ENCODE measurements at regions not wholly inside any gene's neighbourhood (a gene's known extent, or its start where the extent isn't known, plus 50 kb on each side); places are given as distances from the start of the nearest gene placed in this dataset.

DNA sequence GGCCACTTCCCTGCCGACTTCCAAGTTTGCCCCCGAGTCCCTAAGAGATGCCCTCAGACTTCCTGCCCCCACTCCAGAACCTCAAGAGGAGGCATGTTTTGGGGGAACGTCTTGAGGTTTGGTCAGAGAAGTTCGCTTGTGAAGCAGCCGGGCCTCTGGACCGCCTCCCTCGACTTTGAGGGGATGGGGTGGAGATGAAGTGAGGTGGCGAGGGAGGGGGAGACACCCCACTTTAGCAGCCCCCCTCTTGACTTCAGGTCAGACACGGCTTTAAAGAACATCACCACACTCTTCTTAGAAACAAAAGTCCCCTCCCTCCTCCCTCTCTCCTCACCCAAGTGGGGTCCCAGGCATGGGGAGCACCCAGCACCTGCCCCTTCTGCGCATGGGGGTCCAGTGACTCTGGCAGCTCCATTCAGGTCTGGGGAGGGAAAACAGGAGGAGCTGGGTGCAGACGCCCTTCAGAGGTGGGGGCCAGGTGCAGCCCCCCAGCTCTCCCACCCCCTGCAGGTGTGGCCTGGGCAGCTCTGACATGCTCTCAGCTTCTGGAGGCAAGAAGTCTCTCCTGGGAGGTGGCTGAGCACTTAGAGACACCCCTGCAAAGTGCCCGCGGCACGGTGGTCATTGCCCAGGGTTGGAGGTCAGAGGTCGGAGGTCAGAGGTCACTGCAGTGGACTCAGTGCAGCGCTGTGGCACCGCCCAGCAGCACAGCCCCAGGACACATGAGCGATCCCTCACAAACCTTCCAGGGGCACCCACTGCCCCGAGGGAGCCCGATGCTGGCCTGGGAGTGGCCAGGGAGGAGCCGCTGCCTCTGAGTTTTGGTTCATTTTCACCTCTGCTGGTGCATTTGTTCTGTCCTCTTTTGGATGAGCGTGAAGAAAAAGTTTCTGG, 108.8 kb downstream of the CPZ start:
- TF ChIP-seq, protein P1, sequence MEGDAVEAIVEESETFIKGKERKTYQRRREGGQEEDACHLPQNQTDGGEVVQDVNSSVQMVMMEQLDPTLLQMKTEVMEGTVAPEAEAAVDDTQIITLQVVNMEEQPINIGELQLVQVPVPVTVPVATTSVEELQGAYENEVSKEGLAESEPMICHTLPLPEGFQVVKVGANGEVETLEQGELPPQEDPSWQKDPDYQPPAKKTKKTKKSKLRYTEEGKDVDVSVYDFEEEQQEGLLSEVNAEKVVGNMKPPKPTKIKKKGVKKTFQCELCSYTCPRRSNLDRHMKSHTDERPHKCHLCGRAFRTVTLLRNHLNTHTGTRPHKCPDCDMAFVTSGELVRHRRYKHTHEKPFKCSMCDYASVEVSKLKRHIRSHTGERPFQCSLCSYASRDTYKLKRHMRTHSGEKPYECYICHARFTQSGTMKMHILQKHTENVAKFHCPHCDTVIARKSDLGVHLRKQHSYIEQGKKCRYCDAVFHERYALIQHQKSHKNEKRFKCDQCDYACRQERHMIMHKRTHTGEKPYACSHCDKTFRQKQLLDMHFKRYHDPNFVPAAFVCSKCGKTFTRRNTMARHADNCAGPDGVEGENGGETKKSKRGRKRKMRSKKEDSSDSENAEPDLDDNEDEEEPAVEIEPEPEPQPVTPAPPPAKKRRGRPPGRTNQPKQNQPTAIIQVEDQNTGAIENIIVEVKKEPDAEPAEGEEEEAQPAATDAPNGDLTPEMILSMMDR (IDR thresholded peaks at IDR 0.05): no peak
- no peak for TF ChIP-seq POLR2A (IDR thresholded peaks at IDR 0.05)
- TF ChIP-seq POLR2AphosphoS5 (IDR thresholded peaks at IDR 0.05): no peak
